Thymus (tissue), 11 donors: ENCODE measurements at regions not wholly inside any gene's neighbourhood (a gene's known extent, or its start where the extent isn't known, plus 50 kb on each side); places are given as distances from the start of the nearest gene placed in this dataset.
"Not testable (repeated sequence)": the region's sequence is repeated elsewhere in the genome, so short reads cannot be mapped to it uniquely, and the experiment has no call there.

ENCODE experiments used
- DNase-seq, 9 donors: peaks; one replicate each; pipeline ENCODE4 v3.0.0-alpha.2; 2013; ENCODE audit warnings: low spot score in 9 of 9, low read depth in 6 of 9, missing footprints in 1 of 9
- H3K27ac ChIP-seq, 2 donors: one replicate each; pipeline ENCODE4 v1.5.1; 2013; ENCODE audit warnings: control low read depth in 1 of 2, low read depth in 1 of 2, low read length in 1 of 2, mild to moderate bottlenecking in 1 of 2, moderate library complexity in 1 of 2
- H3K27me3 ChIP-seq, 2 donors: one replicate each; pipeline ENCODE4 v1.5.1; 2013; ENCODE audit warnings: low read length in 1 of 2; ENCODE audit not compliant: control insufficient read depth in 2 of 2, insufficient read depth in 1 of 2
- H3K36me3 ChIP-seq, 2 donors: one replicate each; pipeline ENCODE4 v1.5.1; 2013; ENCODE audit warnings: low read length in 1 of 2, mild to moderate bottlenecking in 1 of 2, moderate library complexity in 1 of 2; ENCODE audit not compliant: control insufficient read depth in 2 of 2, insufficient read depth in 2 of 2
- H3K4me1 ChIP-seq, 2 donors: one replicate each; pipeline ENCODE4 v1.5.1; 2013; ENCODE audit warnings: low read length in 2 of 2; ENCODE audit not compliant: control insufficient read depth in 2 of 2, insufficient read depth in 2 of 2
- H3K4me3 ChIP-seq, 2 donors: one replicate each; pipeline ENCODE4 v1.5.1; 2013; ENCODE audit warnings: low read length in 2 of 2, control low read depth in 1 of 2, mild to moderate bottlenecking in 1 of 2
- H3K9me3 ChIP-seq, 2 donors: one replicate each; pipeline ENCODE4 v1.5.1; 2013; ENCODE audit warnings: low read length in 1 of 2, mild to moderate bottlenecking in 1 of 2; ENCODE audit not compliant: control insufficient read depth in 2 of 2, insufficient read depth in 1 of 2
- WGBS: extraction: QIAGEN DNeasy Blood & Tissue Kit; methylation state at CpG from one replicate; pipeline ENCODE4 v1.1.7; 2013; 5-methylcytosine and 5-hydroxymethylcytosine counted together
- donor health status: healthy.

GRCh38 chr3:145259166-145259880, 901.7 kb downstream of the PLOD2 start:
- H3K4me1 ChIP-seq, result no peaks in the 10 kb centered on the region
- no peaks in the 10 kb centered on the region for H3K9me3 ChIP-seq
- H3K27ac ChIP-seq, result no peak overlapping the region
- DNase-seq, result no peak
- no peaks in the 10 kb centered on the region for H3K27me3 ChIP-seq
- no peaks in the 10 kb centered on the region for H3K36me3 ChIP-seq
- WGBS, result 92% methylated on average over 3 of the region's 3 CpGs
- no peak overlapping the region for H3K4me3 ChIP-seq

GRCh38 chr3:145263458-145263857, 897.5 kb downstream of the PLOD2 start:
- H3K27me3 ChIP-seq, H3K27ac ChIP-seq, H3K36me3 ChIP-seq, H3K4me3 ChIP-seq, DNase-seq, H3K4me1 ChIP-seq, H3K9me3 ChIP-seq: not testable (repeated sequence)
- 89% methylated on average over 1 of the region's 1 CpG for WGBS

- Histone ChIP-seq H3K9me3 (no peaks in the 10 kb centered on the region), H3K4me3 (no peak overlapping the region), H3K27ac (no peak overlapping the region), H3K27me3 (no peaks in the 10 kb centered on the region), H3K36me3 (no peaks in the 10 kb centered on the region), H3K4me1 (no peaks in the 10 kb centered on the region)
- 76% methylated on average over 6 of the region's 6 CpGs for WGBS
- DNase-seq, result no peak
Measured at GRCh38 chr3:145266368-145266767, 894.6 kb downstream of the PLOD2 start.

- Histone ChIP-seq H3K27ac (no peak overlapping the region), H3K27me3 (no peaks in the 10 kb centered on the region), H3K36me3 (no peaks in the 10 kb centered on the region), H3K9me3 (no peaks in the 10 kb centered on the region), H3K4me1 (no peaks in the 10 kb centered on the region), H3K4me3 (no peak overlapping the region)
- 95% methylated on average over 3 of the region's 3 CpGs for WGBS
- no peak for DNase-seq
Measured at GRCh38 chr3:145269106-145269505, 891.9 kb downstream of the PLOD2 start.

GRCh38 chr3:145272684-145273083, 888.3 kb downstream of the PLOD2 start:
- H3K36me3 ChIP-seq, result no peaks in the 10 kb centered on the region
- no peak for DNase-seq
- no peaks in the 10 kb centered on the region for H3K9me3 ChIP-seq
- H3K27ac ChIP-seq, result no peak overlapping the region
- WGBS, result 90% methylated on average over 3 of the region's 3 CpGs
- H3K27me3 ChIP-seq, result no peaks in the 10 kb centered on the region
- H3K4me1 ChIP-seq, result no peaks in the 10 kb centered on the region
- H3K4me3 ChIP-seq, result no peak overlapping the region

GRCh38 chr3:145282505-145282904, 878.5 kb downstream of the PLOD2 start:
- DNase-seq, result no peak
- Histone ChIP-seq H3K4me1 (no peaks in the 10 kb centered on the region), H3K4me3 (no peak overlapping the region), H3K27ac (no peak overlapping the region), H3K27me3 (no peaks in the 10 kb centered on the region), H3K36me3 (no peaks in the 10 kb centered on the region), H3K9me3 (no peaks in the 10 kb centered on the region)
- WGBS, result 90% methylated on average over 2 of the region's 2 CpGs

- Histone ChIP-seq H3K27me3 (no peaks in the 10 kb centered on the region), H3K4me1 (no peaks in the 10 kb centered on the region), H3K4me3 (no peak overlapping the region), H3K27ac (no peak overlapping the region), H3K36me3 (no peaks in the 10 kb centered on the region), H3K9me3 (no peaks in the 10 kb centered on the region)
- no peak for DNase-seq
- WGBS, result 91% methylated on average over 1 of the region's 1 CpG
Measured at GRCh38 chr3:145286937-145287336, 874.0 kb downstream of the PLOD2 start.

- no peaks in the 10 kb centered on the region for H3K4me1 ChIP-seq
- no peak overlapping the region for H3K4me3 ChIP-seq
- no peaks in the 10 kb centered on the region for H3K36me3 ChIP-seq
- no peak overlapping the region for H3K27ac ChIP-seq
- H3K27me3 ChIP-seq, result no peaks in the 10 kb centered on the region
- no peaks in the 10 kb centered on the region for H3K9me3 ChIP-seq
- no peak for DNase-seq
- WGBS, result 90% methylated on average over 1 of the region's 1 CpG
Measured at GRCh38 chr3:145290010-145290409, 871.0 kb downstream of the PLOD2 start.

GRCh38 chr3:145294572-145294971, 866.4 kb downstream of the PLOD2 start:
- H3K9me3 ChIP-seq, result no peaks in the 10 kb centered on the region
- 82% methylated on average over 1 of the region's 1 CpG for WGBS

More at GRCh38 chr3:145294572-145294971, 866.4 kb downstream of the PLOD2 start:
- Histone ChIP-seq H3K4me3 (no peak overlapping the region), H3K27me3 (no peaks in the 10 kb centered on the region), H3K27ac (no peak overlapping the region), H3K36me3 (no peaks in the 10 kb centered on the region), H3K4me1 (no peaks in the 10 kb centered on the region)
- no peak for DNase-seq
